Ishikawa (cell line): ENCODE measurements at regions not wholly inside any gene's neighbourhood (a gene's known extent, or its start where the extent isn't known, plus 50 kb on each side); places are given as distances from the start of the nearest gene placed in this dataset.

Experiments used
- EGR1 ChIP-seq: IDR thresholded peaks from 2 replicates; pipeline ENCODE4 v1.6.1; 2012
- EP300 ChIP-seq: IDR thresholded peaks from 2 replicates; pipeline ENCODE4 v1.6.1; 2012; ENCODE audit warnings: borderline replicate concordance
- FOXM1 ChIP-seq: IDR thresholded peaks from 2 replicates; pipeline ENCODE4 v1.6.1; 2012; ENCODE audit warnings: low read depth, borderline replicate concordance
- RAD21 ChIP-seq: IDR thresholded peaks from 2 replicates; pipeline ENCODE4 v1.6.1; 2012; ENCODE audit warnings: low read depth
- TAF1 ChIP-seq: IDR thresholded peaks from 2 replicates; pipeline ENCODE4 v1.6.1; 2012; ENCODE audit warnings: low read depth, mild to moderate bottlenecking
- YY1 ChIP-seq: IDR thresholded peaks from 2 replicates; pipeline ENCODE4 v1.6.1; 2012; ENCODE audit warnings: low read depth
- ZBTB7A ChIP-seq: IDR thresholded peaks from 2 replicates; pipeline ENCODE4 v1.6.1; 2012; ENCODE audit warnings: low read depth
- TF ChIP-seq, protein P1 (sequence below): IDR thresholded peaks from 2 replicates; pipeline ENCODE4 v1.6.1; 2012
- TF ChIP-seq, protein P2 (sequence below): IDR thresholded peaks from 2 replicates; pipeline ENCODE4 v1.6.1; 2012; ENCODE audit warnings: low read depth, mild to moderate bottlenecking
- TF ChIP-seq, protein P3 (sequence below): IDR thresholded peaks from 2 replicates; pipeline ENCODE4 v1.6.1; 2012

DNA sequence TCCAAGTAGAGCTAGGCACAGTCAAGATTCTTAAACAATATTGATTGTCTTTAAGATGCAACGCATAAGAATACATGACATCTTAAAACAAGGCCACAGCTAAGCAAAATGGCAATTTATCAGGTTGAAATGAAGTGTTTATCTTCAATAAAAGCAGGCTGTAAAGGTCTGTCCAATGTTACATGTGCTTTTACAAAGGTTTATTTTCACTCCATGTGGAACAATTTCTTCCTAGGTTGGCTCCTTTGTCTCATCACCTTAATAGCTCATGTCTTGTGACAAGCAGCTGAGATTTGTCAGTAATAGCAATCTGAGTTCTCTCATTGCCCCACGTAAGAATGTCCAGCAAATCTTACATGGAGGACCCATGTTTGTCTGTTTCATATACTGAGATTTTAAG is 437.6 kb downstream of the GPAM start:
- TF ChIP-seq RAD21 = no peak
- no peak for TF ChIP-seq FOXM1
- TF ChIP-seq, protein P1, sequence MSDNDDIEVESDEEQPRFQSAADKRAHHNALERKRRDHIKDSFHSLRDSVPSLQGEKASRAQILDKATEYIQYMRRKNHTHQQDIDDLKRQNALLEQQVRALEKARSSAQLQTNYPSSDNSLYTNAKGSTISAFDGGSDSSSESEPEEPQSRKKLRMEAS = no peak
- TF ChIP-seq, protein P2, sequence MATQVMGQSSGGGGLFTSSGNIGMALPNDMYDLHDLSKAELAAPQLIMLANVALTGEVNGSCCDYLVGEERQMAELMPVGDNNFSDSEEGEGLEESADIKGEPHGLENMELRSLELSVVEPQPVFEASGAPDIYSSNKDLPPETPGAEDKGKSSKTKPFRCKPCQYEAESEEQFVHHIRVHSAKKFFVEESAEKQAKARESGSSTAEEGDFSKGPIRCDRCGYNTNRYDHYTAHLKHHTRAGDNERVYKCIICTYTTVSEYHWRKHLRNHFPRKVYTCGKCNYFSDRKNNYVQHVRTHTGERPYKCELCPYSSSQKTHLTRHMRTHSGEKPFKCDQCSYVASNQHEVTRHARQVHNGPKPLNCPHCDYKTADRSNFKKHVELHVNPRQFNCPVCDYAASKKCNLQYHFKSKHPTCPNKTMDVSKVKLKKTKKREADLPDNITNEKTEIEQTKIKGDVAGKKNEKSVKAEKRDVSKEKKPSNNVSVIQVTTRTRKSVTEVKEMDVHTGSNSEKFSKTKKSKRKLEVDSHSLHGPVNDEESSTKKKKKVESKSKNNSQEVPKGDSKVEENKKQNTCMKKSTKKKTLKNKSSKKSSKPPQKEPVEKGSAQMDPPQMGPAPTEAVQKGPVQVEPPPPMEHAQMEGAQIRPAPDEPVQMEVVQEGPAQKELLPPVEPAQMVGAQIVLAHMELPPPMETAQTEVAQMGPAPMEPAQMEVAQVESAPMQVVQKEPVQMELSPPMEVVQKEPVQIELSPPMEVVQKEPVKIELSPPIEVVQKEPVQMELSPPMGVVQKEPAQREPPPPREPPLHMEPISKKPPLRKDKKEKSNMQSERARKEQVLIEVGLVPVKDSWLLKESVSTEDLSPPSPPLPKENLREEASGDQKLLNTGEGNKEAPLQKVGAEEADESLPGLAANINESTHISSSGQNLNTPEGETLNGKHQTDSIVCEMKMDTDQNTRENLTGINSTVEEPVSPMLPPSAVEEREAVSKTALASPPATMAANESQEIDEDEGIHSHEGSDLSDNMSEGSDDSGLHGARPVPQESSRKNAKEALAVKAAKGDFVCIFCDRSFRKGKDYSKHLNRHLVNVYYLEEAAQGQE = no peak
- no peak for TF ChIP-seq YY1
- no peak for TF ChIP-seq EP300
- TF ChIP-seq ZBTB7A = no peak
- no peak for TF ChIP-seq EGR1
- TF ChIP-seq, protein P3, sequence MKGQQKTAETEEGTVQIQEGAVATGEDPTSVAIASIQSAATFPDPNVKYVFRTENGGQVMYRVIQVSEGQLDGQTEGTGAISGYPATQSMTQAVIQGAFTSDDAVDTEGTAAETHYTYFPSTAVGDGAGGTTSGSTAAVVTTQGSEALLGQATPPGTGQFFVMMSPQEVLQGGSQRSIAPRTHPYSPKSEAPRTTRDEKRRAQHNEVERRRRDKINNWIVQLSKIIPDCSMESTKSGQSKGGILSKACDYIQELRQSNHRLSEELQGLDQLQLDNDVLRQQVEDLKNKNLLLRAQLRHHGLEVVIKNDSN = no peak
- no peak for TF ChIP-seq TAF1
